PC-9 (cell line): ENCODE measurements at regions not wholly inside any gene's neighbourhood (a gene's known extent, or its start where the extent isn't known, plus 50 kb on each side); places are given as distances from the start of the nearest gene placed in this dataset.

Source experiments
- CTCF ChIP-seq: fragments of 200-600 bp; sonication (generic); conservative IDR thresholded peaks from 2 replicates; pipeline ENCODE4 v1.6.1; 2017; ENCODE audit warnings: mixed run types, antibody characterized with exemption, mild to moderate bottlenecking, moderate library complexity
- EZH2 ChIP-seq: fragments of 200-600 bp; sonication (generic); IDR thresholded peaks from 2 replicates; pipeline ENCODE4 v1.8.0; 2017; ENCODE audit warnings: antibody characterized with exemption, low read depth

DNA sequence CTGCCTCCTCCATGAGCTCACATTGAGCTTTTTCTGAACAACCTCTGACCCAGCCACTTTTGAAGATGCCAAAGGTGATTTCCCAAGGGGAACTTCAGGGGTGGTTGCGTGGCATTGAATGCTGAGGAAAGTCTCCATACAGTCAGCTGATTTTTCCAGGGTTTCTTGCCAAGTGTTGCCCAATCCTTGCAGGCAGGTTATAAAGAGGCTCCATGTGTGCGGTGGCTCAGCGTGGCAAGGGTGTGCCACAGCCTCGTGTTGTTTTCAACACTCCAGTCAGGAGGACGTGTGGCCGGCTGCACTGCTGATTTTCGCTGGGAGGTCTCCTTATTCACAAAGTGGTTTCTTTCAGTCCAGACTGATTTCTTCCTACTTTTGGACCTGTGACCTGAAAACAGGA, 81.4 kb upstream of the GATA6 start:
- no peak for TF ChIP-seq EZH2
- TF ChIP-seq CTCF, result no peak
